Large intestine (tissue), 3 donors: ENCODE measurements at regions not wholly inside any gene's neighbourhood (a gene's known extent, or its start where the extent isn't known, plus 50 kb on each side); places are given as distances from the start of the nearest gene placed in this dataset.
"Not testable (repeated sequence)": the region's sequence is repeated elsewhere in the genome, so short reads cannot be mapped to it uniquely, and the experiment has no call there.

Source experiments
- DNase-seq, 2 donors: peaks; one replicate each; pipeline versions ENCODE4 v3.0.0 to v3.0.0-alpha.2; 2013
- H3K27ac ChIP-seq: one replicate; pipeline ENCODE4 v1.5.1; 2013; ENCODE audit warnings: low read length
- H3K27me3 ChIP-seq: 2 replicates; pipeline ENCODE4 v1.6.1; 2013; ENCODE audit warnings: low read length; ENCODE audit not compliant: control insufficient read depth, insufficient read depth
- H3K36me3 ChIP-seq: 2 replicates; pipeline ENCODE4 v1.6.1; 2013; ENCODE audit warnings: low read length; ENCODE audit not compliant: control insufficient read depth, insufficient read depth
- H3K4me1 ChIP-seq: one replicate; pipeline ENCODE4 v1.6.1; 2013; ENCODE audit warnings: low read length; ENCODE audit not compliant: control insufficient read depth, insufficient read depth
- H3K4me3 ChIP-seq: one replicate; pipeline ENCODE4 v1.5.1; 2013; ENCODE audit warnings: low read length
- H3K9me3 ChIP-seq: one replicate; pipeline ENCODE4 v1.6.1; 2013; ENCODE audit warnings: mild to moderate bottlenecking, low read depth, low read length, moderate library complexity; ENCODE audit not compliant: control insufficient read depth
- WGBS: methylation state at CpG from one replicate; pipeline ENCODE4 v1.1.5; 2013; ENCODE audit warnings: low lambda C conversion rate; ENCODE audit not compliant: insufficient coverage; 5-methylcytosine and 5-hydroxymethylcytosine counted together

GRCh38 chr5:3489239-3489843 lies 106.3 kb upstream of the IRX1 start:
- no peak for DNase-seq
- H3K27ac ChIP-seq: no peak overlapping the region
- WGBS: no CpG with 5 or more reads among the region's 21 CpGs
- H3K4me1 ChIP-seq: no peaks in the 10 kb centered on the region
- peaks cover 5% of the 10 kb centered on the region for H3K9me3 ChIP-seq
- no peaks in the 10 kb centered on the region for H3K27me3 ChIP-seq
- H3K36me3 ChIP-seq: no peaks in the 10 kb centered on the region
- no peak overlapping the region for H3K4me3 ChIP-seq

- Histone ChIP-seq H3K4me3 (no peak overlapping the region), H3K36me3 (no peaks in the 10 kb centered on the region), H3K27ac (no peak overlapping the region), H3K4me1 (no peaks in the 10 kb centered on the region), H3K27me3 (no peaks in the 10 kb centered on the region), H3K9me3 (peaks cover 10% of the 10 kb centered on the region)
- WGBS: no CpG with 5 or more reads among the region's 5 CpGs
- DNase-seq: no peak
Observed at GRCh38 chr5:3484836-3485235, 110.8 kb upstream of the IRX1 start.

- Histone ChIP-seq H3K27ac (no peak overlapping the region), H3K9me3 (peaks cover 5% of the 10 kb centered on the region), H3K27me3 (no peaks in the 10 kb centered on the region), H3K4me1 (no peaks in the 10 kb centered on the region), H3K4me3 (no peak overlapping the region), H3K36me3 (no peaks in the 10 kb centered on the region)
- WGBS: no CpG with 5 or more reads among the region's 3 CpGs
- DNase-seq: no peak
Observed at GRCh38 chr5:3481175-3481574, 114.5 kb upstream of the IRX1 start.

GRCh38 chr5:3475674-3476073 lies 120.0 kb upstream of the IRX1 start:
- Histone ChIP-seq H3K9me3 (no peaks in the 10 kb centered on the region), H3K36me3 (no peaks in the 10 kb centered on the region), H3K27ac (no peak overlapping the region), H3K27me3 (no peaks in the 10 kb centered on the region), H3K4me3 (no peak overlapping the region), H3K4me1 (no peaks in the 10 kb centered on the region)
- WGBS: no CpG with 5 or more reads among the region's 1 CpG
- DNase-seq: no peak

GRCh38 chr5:3466392-3466791 lies 129.2 kb upstream of the IRX1 start:
- WGBS: 100% methylated on average over 1 of the region's 1 CpG
- Histone ChIP-seq H3K9me3 (no peaks in the 10 kb centered on the region), H3K36me3 (no peaks in the 10 kb centered on the region), H3K27me3 (no peaks in the 10 kb centered on the region), H3K4me3 (no peak overlapping the region), H3K4me1 (no peaks in the 10 kb centered on the region), H3K27ac (no peak overlapping the region)
- no peak for DNase-seq

- Histone ChIP-seq H3K27me3 (no peaks in the 10 kb centered on the region), H3K9me3 (peaks cover 3% of the 10 kb centered on the region), H3K27ac (no peak overlapping the region), H3K4me1 (no peaks in the 10 kb centered on the region), H3K36me3 (no peaks in the 10 kb centered on the region), H3K4me3 (no peak overlapping the region)
- DNase-seq: no peak
- WGBS: 83% methylated on average over 1 of the region's 2 CpGs
Observed at GRCh38 chr5:3460416-3460815, 135.2 kb upstream of the IRX1 start.

DNA sequence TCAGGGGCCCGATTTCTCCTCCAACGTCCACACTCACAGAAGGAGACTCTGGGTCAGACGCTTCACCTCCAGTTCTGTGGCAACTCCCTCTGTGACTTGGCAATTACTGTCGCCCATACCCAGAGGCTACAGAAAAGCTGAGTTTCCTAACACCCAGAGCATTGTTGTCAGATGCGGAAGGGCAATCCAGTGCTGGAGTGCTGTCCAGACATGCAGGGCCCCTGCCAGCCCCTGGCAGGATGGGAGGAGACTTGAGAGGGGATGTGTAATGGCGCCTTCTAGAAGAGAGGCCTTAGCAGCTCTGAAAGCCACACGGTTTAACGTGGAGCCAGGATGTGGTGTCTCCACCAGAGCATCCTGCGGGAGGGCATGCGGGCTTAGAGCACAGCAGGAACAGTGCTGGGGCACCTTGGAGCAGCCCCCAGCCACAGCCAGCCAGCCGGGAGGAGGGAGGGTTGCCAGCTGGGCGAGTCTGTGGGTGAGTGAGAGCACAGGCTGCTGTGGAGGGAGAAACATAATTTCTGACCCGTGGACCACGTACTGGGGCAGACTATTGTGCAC lies 139.4 kb upstream of the IRX1 start:
- WGBS: no CpG with 5 or more reads among the region's 14 CpGs
- no peaks in the 10 kb centered on the region for H3K27me3 ChIP-seq
- H3K9me3 ChIP-seq: peaks cover 3% of the 10 kb centered on the region
- H3K36me3 ChIP-seq: no peaks in the 10 kb centered on the region
- no peak for DNase-seq
- H3K4me1 ChIP-seq: no peaks in the 10 kb centered on the region
- no peak overlapping the region for H3K27ac ChIP-seq
- H3K4me3 ChIP-seq: no peak overlapping the region

GRCh38 chr5:3454028-3454427 lies 141.6 kb upstream of the IRX1 start:
- not testable (repeated sequence) for H3K4me1 ChIP-seq, H3K27ac ChIP-seq, H3K27me3 ChIP-seq, H3K36me3 ChIP-seq, DNase-seq, H3K4me3 ChIP-seq, H3K9me3 ChIP-seq
- WGBS: no CpG with 5 or more reads among the region's 27 CpGs

GRCh38 chr5:3452622-3453021 lies 143.0 kb upstream of the IRX1 start:
- no peak for DNase-seq
- peaks cover 8% of the 10 kb centered on the region for H3K9me3 ChIP-seq
- no peak overlapping the region for H3K27ac ChIP-seq
- no peaks in the 10 kb centered on the region for H3K4me1 ChIP-seq
- WGBS: no CpG with 5 or more reads among the region's 7 CpGs
- H3K4me3 ChIP-seq: no peak overlapping the region
- no peaks in the 10 kb centered on the region for H3K27me3 ChIP-seq
- H3K36me3 ChIP-seq: no peaks in the 10 kb centered on the region

- DNase-seq: no peak
- Histone ChIP-seq H3K27ac (no peak overlapping the region), H3K27me3 (no peaks in the 10 kb centered on the region), H3K4me3 (no peak overlapping the region), H3K9me3 (peaks cover 8% of the 10 kb centered on the region), H3K36me3 (no peaks in the 10 kb centered on the region), H3K4me1 (no peaks in the 10 kb centered on the region)
- WGBS: no CpG with 5 or more reads among the region's 10 CpGs
Observed at GRCh38 chr5:3451961-3452360, 143.7 kb upstream of the IRX1 start.

- Histone ChIP-seq H3K9me3 (peaks cover 16% of the 10 kb centered on the region), H3K4me3 (no peak overlapping the region), H3K27ac (no peak overlapping the region), H3K4me1 (no peaks in the 10 kb centered on the region), H3K27me3 (no peaks in the 10 kb centered on the region), H3K36me3 (no peaks in the 10 kb centered on the region)
- DNase-seq: no peak
- 100% methylated on average over 1 of the region's 4 CpGs for WGBS
Observed at GRCh38 chr5:3449481-3449880, 146.2 kb upstream of the IRX1 start.
